Right lobe of liver (tissue), 6 donors: ENCODE measurements at regions not wholly inside any gene's neighbourhood (a gene's known extent, or its start where the extent isn't known, plus 50 kb on each side); places are given as distances from the start of the nearest gene placed in this dataset.

Source experiments
- ATAC-seq, 4 donors: fragments of 200-7000 bp; cut with Tn5 transposase; one replicate each; pipeline ENCODE4 v1.9.1; 2020; ENCODE audit warnings: mild to moderate bottlenecking in 4 of 4, moderate library complexity in 4 of 4
- DNase-seq, 3 donors: peaks; one replicate each; pipeline ENCODE4 v3.0.0-alpha.2; 2020
- H3K27ac ChIP-seq, 3 donors: fragments of 200-600 bp; one replicate each; pipeline ENCODE4 v1.8.0; 2022
- H3K27me3 ChIP-seq, 2 donors: fragments of 200-600 bp; one replicate each; pipeline ENCODE4 v1.8.0; 2022
- H3K36me3 ChIP-seq, 4 donors: fragments of 200-600 bp; sonication (generic) in 1 of 4; one replicate each; pipeline versions ENCODE4 v1.5.1 to v1.8.0; 2017 to 2022; ENCODE audit warnings: control low read depth in 1 of 4
- H3K4me1 ChIP-seq, 4 donors: fragments of 200-600 bp; sonication (generic) in 1 of 4; one replicate each; pipeline versions ENCODE4 v1.5.1 to v1.8.0; 2017 to 2022; ENCODE audit warnings: control low read depth in 1 of 4
- H3K4me3 ChIP-seq, 3 donors: fragments of 200-600 bp; one replicate each; pipeline ENCODE4 v1.8.0; 2022
- H3K9me3 ChIP-seq, 4 donors: fragments of 200-600 bp; sonication (generic) in 1 of 4; one replicate each; pipeline versions ENCODE4 v1.5.1 to v1.8.0; 2017 to 2022; ENCODE audit warnings: control low read depth in 1 of 4
- CTCF ChIP-seq, 4 donors: fragments of 200-600 bp in 3 of 4; fragments of 450-650 bp in 1 of 4; IDR thresholded peaks; one replicate each; pipeline versions ENCODE4 v1.5.1 to v1.8.0; 2016 to 2022; ENCODE audit warnings: antibody characterized with exemption in 4 of 4, mild to moderate bottlenecking in 2 of 4
- POLR2A ChIP-seq: fragments of 450-650 bp; IDR thresholded peaks from one replicate; pipeline ENCODE4 v1.6.1; 2017; ENCODE audit warnings: antibody characterized with exemption, mild to moderate bottlenecking
- WGBS: methylation state at CpG from one replicate; pipeline ENCODE4 v1.1.6; 2018; ENCODE audit warnings: low coverage, low lambda C conversion rate; ENCODE audit not compliant: insufficient coverage; ENCODE audit errors: missing lambda C conversion rate; 5-methylcytosine and 5-hydroxymethylcytosine counted together
- intact Hi-C, 2 donors: fragments of 100-400 bp; cut with DNase I; formaldehyde crosslinking; loops; one replicate each; pipeline versions ENCODE4 v1.11.2 to v1.14.1; 2022
- donor health status: DM: no; HTN: yes; CAD: no.
- donor health status: DM: no; HTN: no; CAD: no.
- donor health status: DM: no; HTN: no; CAD: no.
- donor health status: DM: no; HTN: yes; CAD: no.
- donor health status: DM: no; HTN: yes; CAD: no.

GRCh38 chr13:30370146-30370545 lies 52.1 kb upstream of the UBE2L5 start:
- Histone ChIP-seq H3K9me3 (no peaks in the 10 kb centered on the region), H3K27me3 (no peaks in the 10 kb centered on the region), H3K27ac (no peak overlapping the region), H3K36me3 (no peaks in the 10 kb centered on the region), H3K4me3 (no peak overlapping the region), H3K4me1 (peaks cover 0 to 5% (median 2%) of the 10 kb centered on the region in 4 donors)
- DNase-seq (no peak), ATAC-seq (no peak)
- WGBS, result 31% methylated on average over 1 of the region's 1 CpG
- intact Hi-C loops, result no loop called here
- TF ChIP-seq POLR2A (no peak), CTCF (IDR thresholded peaks at IDR 0.05) (no peak)

- no peak for DNase-seq
- Histone ChIP-seq H3K9me3 (no peaks in the 10 kb centered on the region), H3K4me3 (no peak overlapping the region), H3K36me3 (no peaks in the 10 kb centered on the region), H3K27ac (peak overlapping the region; percentile 34 to 54 (median 53)), H3K27me3 (no peaks in the 10 kb centered on the region), H3K4me1 (peaks cover 0 to 5% (median 2%) of the 10 kb centered on the region in 4 donors)
- no peak for ATAC-seq
- intact Hi-C loops, result no loop called here
- TF ChIP-seq POLR2A, result no peak
- no peak for TF ChIP-seq CTCF (IDR thresholded peaks at IDR 0.05)
- 79% methylated on average over 2 of the region's 4 CpGs for WGBS
Measured at GRCh38 chr13:30370916-30371521, 51.3 kb upstream of the UBE2L5 start.

- peak overlapping the region in 1 of 3 donors; percentile 2 for H3K4me3 ChIP-seq
- H3K4me1 ChIP-seq, result peaks cover 0 to 5% (median 2%) of the 10 kb centered on the region in 4 donors
- peak overlapping the region; percentile 34 to 54 (median 53) for H3K27ac ChIP-seq
- peak in 1 of 3 donors; percentile 58 for DNase-seq
- no peak for TF ChIP-seq CTCF (IDR thresholded peaks at IDR 0.05)
- no peak for TF ChIP-seq POLR2A
- no peaks in the 10 kb centered on the region for H3K27me3 ChIP-seq
- H3K36me3 ChIP-seq, result no peaks in the 10 kb centered on the region
- intact Hi-C loops, result no loop called here
- H3K9me3 ChIP-seq, result no peaks in the 10 kb centered on the region
- ATAC-seq, result peak; percentile 83 to 87 (median 83)
- WGBS, result 11% methylated on average over 11 of the region's 14 CpGs
Measured at GRCh38 chr13:30371649-30372265, 50.5 kb upstream of the UBE2L5 start.
